ENCODE measurements at regions not wholly inside any gene's neighbourhood (a gene's known extent, or its start where the extent isn't known, plus 50 kb on each side); places are given as distances from the start of the nearest gene placed in this dataset.

- Histone ChIP-seq H4K20me1 (ENCODE audit: insufficient read depth, low read length) (no peaks in the 10 kb centered on the region), H3K36me3 (replicated peaks in 1 of 2; ENCODE audit: control insufficient read depth in 1 of 2, insufficient read depth in 2 of 2, low read length in 2 of 2) (no peaks in the 10 kb centered on the region), H3K27me3 (ENCODE audit: control insufficient read depth in 1 of 2, insufficient read depth in 2 of 2, low read length in 2 of 2) (peaks cover 0 to 13% of the 10 kb centered on the region in 2 experiments; a peak in 2 of 5 replicates), H3K4me3 (replicated peaks in 1 of 3; ENCODE audit: insufficient read depth in 1 of 3, low read depth in 2 of 3, low read length in 3 of 3) (no peak overlapping the region), H3K27ac (ENCODE audit: extremely low read length, insufficient read depth, low read length) (no peak overlapping the region), H3K79me2 (ENCODE audit: insufficient read depth, low read length) (no peaks in the 10 kb centered on the region), H3K4me2 (ENCODE audit: low read depth, low read length) (no peak overlapping the region), H3K9me3 (ENCODE audit: low read length) (no peaks in the 10 kb centered on the region), H2AFZ (ENCODE audit: low read length) (no peak overlapping the region), H3K9ac (ENCODE audit: insufficient read depth, low read depth, low read length) (no peak overlapping the region), H3K4me1 (ENCODE audit: insufficient read depth, low read length) (peaks cover 14% of the 10 kb centered on the region)
- BruUV-seq (replicated peaks), result no TSS peak
- POLR2A ChIA-PET, result no interaction called here
- 31% methylated on average over 3 of the region's 3 CpGs for WGBS (ENCODE audit: low lambda C conversion rate)
- CTCF ChIA-PET (ENCODE audit: low intra/inter-chr PET ratio, low total read pairs), result no interaction called here
- in situ Hi-C loops (cut with HindIII; ENCODE audit: extremely low pct_ligation_motif_present, low pct_unique_long_range_greater_than_20kb) (no loop called here), intact Hi-C loops (cut with micrococcal nuclease; ENCODE audit: unreplicated experiment) (no loop called here)
- FAIRE-seq, result no peak
- ATAC-seq, result no peak
- DNase-seq (ENCODE audit: low spot score), result no peak
- no peak for TF ChIP-seq PCBP2 (optimal IDR thresholded peaks at IDR 0.05; ENCODE audit: low read depth, low read length, poor library complexity, severe bottlenecking)
- no peak for TF ChIP-seq ZNF790 (CRISPR knock-in tag; IDR thresholded peaks at IDR 0.05; ENCODE audit: borderline replicate concordance)
- TF ChIP-seq ATF6 (CRISPR knock-in tag; conservative IDR thresholded peaks at IDR 0.05), result no peak
- no peak for TF ChIP-seq EED (CRISPR knock-in tag; IDR thresholded peaks at IDR 0.05)
- no peak for TF ChIP-seq ZFP36L2 (CRISPR knock-in tag; IDR thresholded peaks at IDR 0.05)
- TF ChIP-seq ZNF605 (CRISPR knock-in tag; IDR thresholded peaks at IDR 0.05), result no peak
- no peak for TF ChIP-seq CEBPZ (IDR thresholded peaks at IDR 0.05; ENCODE audit: low read length)
- no peak for TF ChIP-seq SMC3 (IDR thresholded peaks at IDR 0.05; ENCODE audit: low read length)
- no peak for TF ChIP-seq ZFP82 (CRISPR knock-in tag; IDR thresholded peaks at IDR 0.05; ENCODE audit: borderline replicate concordance)
- TF ChIP-seq PHF8 (CRISPR knock-in tag; IDR thresholded peaks at IDR 0.05), result no peak
- no peak for TF ChIP-seq KLF11 (CRISPR knock-in tag; IDR thresholded peaks at IDR 0.05)
- no peak for TF ChIP-seq CENPBD1 (CRISPR knock-in tag; IDR thresholded peaks at IDR 0.05; ENCODE audit: borderline replicate concordance, low read depth)
- no peak for TF ChIP-seq ESRRA (CRISPR knock-in tag; IDR thresholded peaks at IDR 0.05; ENCODE audit: low read depth)
- TF ChIP-seq NFYB (CRISPR knock-in tag; IDR thresholded peaks at IDR 0.05), result no peak
- TF ChIP-seq HNRNPUL1 (IDR thresholded peaks at IDR 0.05; ENCODE audit: low read depth, low read length), result no peak
- no peak for TF ChIP-seq BCLAF1 (IDR thresholded peaks at IDR 0.05)
- TF ChIP-seq KMT2B (CRISPR knock-in tag; IDR thresholded peaks at IDR 0.05), result no peak
These were observed 122.9 kb upstream of the CADM1 start for GRCh38 chr11:115627071-115627470.

All from HepG2 (cell line).